ENCODE measurements at regions not wholly inside any gene's neighbourhood (a gene's known extent, or its start where the extent isn't known, plus 50 kb on each side); places are given as distances from the start of the nearest gene placed in this dataset.

GRCh38 chr6:21518317-21518716 lies 75.2 kb upstream of the SOX4 start:
- TF ChIP-seq CTCF (IDR thresholded peaks at IDR 0.05) (no peak), POLR2A (IDR thresholded peaks at IDR 0.05) (no peak)
